ENCODE measurements at regions not wholly inside any gene's neighbourhood (a gene's known extent, or its start where the extent isn't known, plus 50 kb on each side); places are given as distances from the start of the nearest gene placed in this dataset.

GRCh38 chr4:171517883-171518282, 295.3 kb upstream of the GALNTL6 start:
- H3K4me1 ChIP-seq (ENCODE audit: insufficient read depth, low read length), result no peaks in the 10 kb centered on the region
- no peaks in the 10 kb centered on the region for H3K27me3 ChIP-seq (ENCODE audit: low read length)
- H3K79me2 ChIP-seq (ENCODE audit: low read length), result no peaks in the 10 kb centered on the region
- H3K4me2 ChIP-seq (ENCODE audit: low read length), result no peak overlapping the region
- no peaks in the 10 kb centered on the region for H4K20me1 ChIP-seq (ENCODE audit: low read length)
- POLR2A ChIA-PET (ENCODE audit: unreplicated experiment), result no interaction called here
- no peaks in the 10 kb centered on the region for H3K36me3 ChIP-seq (ENCODE audit: low read depth, low read length)
- no peak for TF ChIP-seq CTCF (conservative IDR thresholded peaks at IDR 0.05; ENCODE audit: low read depth, low read length)
- TF ChIP-seq EZH2phosphoT487 (IDR thresholded peaks at IDR 0.05; ENCODE audit: borderline replicate concordance, low read length), result no peak
- no peak for TF ChIP-seq EZH2 (IDR thresholded peaks at IDR 0.05; ENCODE audit: low read length, unreplicated experiment)
- no peaks in the 10 kb centered on the region for H3F3A ChIP-seq (ENCODE audit: low read length, unreplicated experiment)
- no peak for DNase-seq
- no peak overlapping the region for H3K27ac ChIP-seq (ENCODE audit: low read length)
- no peaks in the 10 kb centered on the region for H3K9me3 ChIP-seq (ENCODE audit: low read length)
- no TSS peak for BruUV-seq (replicated peaks)
- H3K9me2 ChIP-seq (replicated peaks; ENCODE audit: low read length), result no peaks in the 10 kb centered on the region
- H3K4me3 ChIP-seq (ENCODE audit: low read length), result no peak overlapping the region
- no peak overlapping the region for H2AFZ ChIP-seq (ENCODE audit: low read length)
- intact Hi-C loops (cut with micrococcal nuclease), result no loop called here
- no peak overlapping the region for H3K9ac ChIP-seq (ENCODE audit: low read length)
- ATAC-seq, result no peak
- CTCF ChIA-PET, result no interaction called here

GRCh38 chr4:171516694-171517093, 296.5 kb upstream of the GALNTL6 start:
- Histone ChIP-seq H3K4me2 (ENCODE audit: low read length) (no peak overlapping the region), H3K4me1 (ENCODE audit: insufficient read depth, low read length) (no peaks in the 10 kb centered on the region), H3K79me2 (ENCODE audit: low read length) (no peaks in the 10 kb centered on the region), H3K27ac (ENCODE audit: low read length) (no peak overlapping the region), H4K20me1 (ENCODE audit: low read length) (no peaks in the 10 kb centered on the region), H2AFZ (ENCODE audit: low read length) (no peak overlapping the region), H3F3A (ENCODE audit: low read length, unreplicated experiment) (no peaks in the 10 kb centered on the region), H3K27me3 (ENCODE audit: low read length) (no peaks in the 10 kb centered on the region), H3K9ac (ENCODE audit: low read length) (no peak overlapping the region), H3K4me3 (ENCODE audit: low read length) (no peak overlapping the region), H3K9me3 (ENCODE audit: low read length) (no peaks in the 10 kb centered on the region), H3K36me3 (ENCODE audit: low read depth, low read length) (no peaks in the 10 kb centered on the region), H3K9me2 (replicated peaks; ENCODE audit: low read length) (no peaks in the 10 kb centered on the region)
- DNase-seq, result no peak
- ChIA-PET POLR2A (ENCODE audit: unreplicated experiment) (no interaction called here), CTCF (no interaction called here)
- no peak for ATAC-seq
- BruUV-seq (replicated peaks), result no TSS peak
- TF ChIP-seq EZH2phosphoT487 (IDR thresholded peaks at IDR 0.05; ENCODE audit: borderline replicate concordance, low read length), result no peak
- TF ChIP-seq EZH2 (IDR thresholded peaks at IDR 0.05; ENCODE audit: low read length, unreplicated experiment), result no peak
- TF ChIP-seq CTCF (conservative IDR thresholded peaks at IDR 0.05; ENCODE audit: low read depth, low read length), result no peak
- intact Hi-C loops (cut with micrococcal nuclease), result no loop called here

DNA sequence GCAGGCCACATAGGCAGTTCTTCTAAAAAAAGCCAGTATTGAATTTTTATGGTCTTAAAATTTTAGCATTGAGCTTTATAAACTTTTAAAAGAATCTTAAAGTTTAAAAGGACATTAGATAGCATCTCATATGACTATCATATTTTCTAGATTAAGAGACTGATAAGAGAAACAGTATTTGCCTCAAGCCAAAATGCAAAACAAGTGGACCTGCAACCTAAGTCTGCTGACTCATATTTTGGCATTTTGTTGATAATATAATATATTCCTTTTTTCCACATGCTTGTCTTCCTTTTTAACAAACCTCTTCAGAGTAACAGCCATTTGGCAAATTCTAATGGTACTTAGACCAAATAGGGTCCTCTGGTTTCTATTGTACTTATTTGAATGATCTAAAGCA, 328.5 kb upstream of the GALNTL6 start:
- Histone ChIP-seq H3K9me3 (ENCODE audit: low read length) (no peaks in the 10 kb centered on the region), H3K36me3 (ENCODE audit: low read depth, low read length) (no peaks in the 10 kb centered on the region), H3K27me3 (ENCODE audit: low read length) (no peaks in the 10 kb centered on the region), H3F3A (ENCODE audit: low read length, unreplicated experiment) (no peaks in the 10 kb centered on the region), H3K4me2 (ENCODE audit: low read length) (no peak overlapping the region), H3K4me3 (ENCODE audit: low read length) (no peak overlapping the region), H4K20me1 (ENCODE audit: low read length) (no peaks in the 10 kb centered on the region), H3K79me2 (ENCODE audit: low read length) (no peaks in the 10 kb centered on the region), H3K27ac (ENCODE audit: low read length) (no peak overlapping the region), H3K4me1 (ENCODE audit: insufficient read depth, low read length) (no peaks in the 10 kb centered on the region), H3K9me2 (replicated peaks; ENCODE audit: low read length) (no peaks in the 10 kb centered on the region), H2AFZ (ENCODE audit: low read length) (no peak overlapping the region), H3K9ac (ENCODE audit: low read length) (no peak overlapping the region)
- no peak for ATAC-seq
- POLR2A ChIA-PET (ENCODE audit: unreplicated experiment), result no interaction called here
- DNase-seq, result no peak
- no TSS peak for BruUV-seq (replicated peaks)
- CTCF ChIA-PET, result no interaction called here
- intact Hi-C loops (cut with micrococcal nuclease), result no loop called here
- TF ChIP-seq EZH2 (IDR thresholded peaks at IDR 0.05; ENCODE audit: low read length, unreplicated experiment) (no peak), CTCF (conservative IDR thresholded peaks at IDR 0.05; ENCODE audit: low read depth, low read length) (no peak), EZH2phosphoT487 (IDR thresholded peaks at IDR 0.05; ENCODE audit: borderline replicate concordance, low read length) (no peak)
